ENCODE measurements at regions not wholly inside any gene's neighbourhood (a gene's known extent, or its start where the extent isn't known, plus 50 kb on each side); places are given as distances from the start of the nearest gene placed in this dataset.
"Not testable (repeated sequence)": the region's sequence is repeated elsewhere in the genome, so short reads cannot be mapped to it uniquely, and the experiment has no call there.

DNA sequence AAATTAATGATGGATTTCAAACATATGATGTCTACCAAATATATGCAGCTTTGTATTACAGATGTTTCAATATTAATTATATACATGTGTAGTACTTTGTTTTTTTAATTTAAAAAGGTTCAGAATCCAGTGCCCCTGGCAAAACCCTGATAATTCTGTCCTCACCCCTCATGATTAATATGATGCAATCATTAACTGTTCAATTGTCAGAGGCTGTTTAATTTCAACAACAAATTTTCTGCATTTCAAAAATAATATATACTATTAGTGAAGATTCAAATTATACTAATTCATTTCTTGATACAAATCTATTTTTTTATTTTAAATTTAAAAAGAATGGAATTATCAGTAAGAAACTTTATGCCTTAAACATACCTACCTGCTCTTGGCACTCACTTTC, 162.6 kb downstream of the HHIPL2 start:
- TF ChIP-seq, protein P1, sequence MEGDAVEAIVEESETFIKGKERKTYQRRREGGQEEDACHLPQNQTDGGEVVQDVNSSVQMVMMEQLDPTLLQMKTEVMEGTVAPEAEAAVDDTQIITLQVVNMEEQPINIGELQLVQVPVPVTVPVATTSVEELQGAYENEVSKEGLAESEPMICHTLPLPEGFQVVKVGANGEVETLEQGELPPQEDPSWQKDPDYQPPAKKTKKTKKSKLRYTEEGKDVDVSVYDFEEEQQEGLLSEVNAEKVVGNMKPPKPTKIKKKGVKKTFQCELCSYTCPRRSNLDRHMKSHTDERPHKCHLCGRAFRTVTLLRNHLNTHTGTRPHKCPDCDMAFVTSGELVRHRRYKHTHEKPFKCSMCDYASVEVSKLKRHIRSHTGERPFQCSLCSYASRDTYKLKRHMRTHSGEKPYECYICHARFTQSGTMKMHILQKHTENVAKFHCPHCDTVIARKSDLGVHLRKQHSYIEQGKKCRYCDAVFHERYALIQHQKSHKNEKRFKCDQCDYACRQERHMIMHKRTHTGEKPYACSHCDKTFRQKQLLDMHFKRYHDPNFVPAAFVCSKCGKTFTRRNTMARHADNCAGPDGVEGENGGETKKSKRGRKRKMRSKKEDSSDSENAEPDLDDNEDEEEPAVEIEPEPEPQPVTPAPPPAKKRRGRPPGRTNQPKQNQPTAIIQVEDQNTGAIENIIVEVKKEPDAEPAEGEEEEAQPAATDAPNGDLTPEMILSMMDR (IDR thresholded peaks at IDR 0.05 in 4 of 5, conservative IDR thresholded peaks at IDR 0.05 in 1 of 5), result no peak
- no peak for TF ChIP-seq POLR2A (IDR thresholded peaks at IDR 0.05)

DNA sequence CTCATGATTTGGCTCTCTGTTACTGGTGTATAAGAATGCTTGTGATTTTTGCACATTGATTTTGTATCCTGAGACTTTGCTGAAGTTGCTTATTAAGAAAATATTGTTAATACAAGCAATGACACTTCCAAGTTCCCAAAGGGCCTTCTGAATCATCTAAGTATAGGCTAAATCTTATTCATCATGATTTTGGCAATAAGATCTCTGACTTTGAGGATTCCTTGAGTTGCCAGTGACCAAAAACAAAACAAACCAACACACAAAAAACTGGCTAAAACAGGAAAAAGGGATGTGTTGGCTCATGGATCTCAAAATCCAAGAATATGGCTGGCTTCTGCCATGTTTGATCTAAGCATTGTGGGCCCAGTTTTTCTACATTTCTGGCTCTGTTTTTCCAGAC, 163.4 kb downstream of the HHIPL2 start:
- no peak overlapping the region for H3K4me3 ChIP-seq
- TF ChIP-seq, protein P1 (IDR thresholded peaks at IDR 0.05 in 4 of 5, conservative IDR thresholded peaks at IDR 0.05 in 1 of 5), result no peak
- no peak for TF ChIP-seq POLR2A (IDR thresholded peaks at IDR 0.05)
- intact Hi-C loops (cut with DNase I; ENCODE audit: low total_unique reads) (no loop called here), in situ Hi-C loops (cut with MboI; ENCODE audit: low sequenced_read_pairs in 4 of 4) (no loop called here)
- no peak for DNase-seq
- H3K4me1 ChIP-seq, result no peaks in the 10 kb centered on the region
- no peak overlapping the region for H3K27ac ChIP-seq
- no peaks in the 10 kb centered on the region for H3K27me3 ChIP-seq
- no peaks in the 10 kb centered on the region for H3K36me3 ChIP-seq
- no peak for ATAC-seq
- no peaks in the 10 kb centered on the region for H3K9me3 ChIP-seq

More for the DNA sequence above, 162.6 kb downstream of the HHIPL2 start:
- ATAC-seq (no peak), DNase-seq (no peak)
- no peak overlapping the region for H3K4me3 ChIP-seq
- intact Hi-C loops (cut with DNase I; ENCODE audit: low total_unique reads), result no loop called here
- no peaks in the 10 kb centered on the region for H3K36me3 ChIP-seq
- H3K27me3 ChIP-seq, result no peaks in the 10 kb centered on the region
- H3K4me1 ChIP-seq, result no peaks in the 10 kb centered on the region
- in situ Hi-C loops (cut with MboI; ENCODE audit: low sequenced_read_pairs in 4 of 4), result no loop called here
- H3K27ac ChIP-seq, result no peak overlapping the region
- no peaks in the 10 kb centered on the region for H3K9me3 ChIP-seq

DNA sequence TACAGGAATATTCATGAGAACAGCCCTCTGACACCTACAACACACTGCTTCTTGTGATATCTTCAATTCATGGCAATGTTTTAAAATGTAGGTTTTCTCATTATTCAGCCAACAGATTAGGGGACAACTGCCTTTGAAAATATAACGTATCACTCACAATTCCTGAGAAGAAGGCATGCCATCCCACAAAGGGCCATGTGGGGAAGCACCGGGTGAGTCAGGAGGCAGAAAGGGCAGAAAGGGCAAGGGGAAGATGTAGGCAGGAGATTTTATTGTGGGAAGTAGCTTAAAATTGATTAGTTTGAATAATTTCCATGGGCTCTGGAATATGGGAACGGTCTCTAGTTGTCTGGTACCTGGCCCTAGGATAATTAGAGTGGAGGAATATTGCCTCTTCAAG, 165.7 kb downstream of the HHIPL2 start:
- Histone ChIP-seq H3K4me1 (no peaks in the 10 kb centered on the region), H3K4me3 (no peak overlapping the region), H3K9me3 (no peaks in the 10 kb centered on the region), H3K36me3 (no peaks in the 10 kb centered on the region), H3K27ac (no peak overlapping the region), H3K27me3 (no peaks in the 10 kb centered on the region)
- ATAC-seq (no peak), DNase-seq (no peak)
- in situ Hi-C loops (cut with MboI; ENCODE audit: low sequenced_read_pairs in 4 of 4) (no loop called here), intact Hi-C loops (cut with DNase I; ENCODE audit: low total_unique reads) (no loop called here)
- no peak for TF ChIP-seq POLR2A (IDR thresholded peaks at IDR 0.05)
- TF ChIP-seq, protein P1 (IDR thresholded peaks at IDR 0.05 in 4 of 5, conservative IDR thresholded peaks at IDR 0.05 in 1 of 5), result no peak

DNA sequence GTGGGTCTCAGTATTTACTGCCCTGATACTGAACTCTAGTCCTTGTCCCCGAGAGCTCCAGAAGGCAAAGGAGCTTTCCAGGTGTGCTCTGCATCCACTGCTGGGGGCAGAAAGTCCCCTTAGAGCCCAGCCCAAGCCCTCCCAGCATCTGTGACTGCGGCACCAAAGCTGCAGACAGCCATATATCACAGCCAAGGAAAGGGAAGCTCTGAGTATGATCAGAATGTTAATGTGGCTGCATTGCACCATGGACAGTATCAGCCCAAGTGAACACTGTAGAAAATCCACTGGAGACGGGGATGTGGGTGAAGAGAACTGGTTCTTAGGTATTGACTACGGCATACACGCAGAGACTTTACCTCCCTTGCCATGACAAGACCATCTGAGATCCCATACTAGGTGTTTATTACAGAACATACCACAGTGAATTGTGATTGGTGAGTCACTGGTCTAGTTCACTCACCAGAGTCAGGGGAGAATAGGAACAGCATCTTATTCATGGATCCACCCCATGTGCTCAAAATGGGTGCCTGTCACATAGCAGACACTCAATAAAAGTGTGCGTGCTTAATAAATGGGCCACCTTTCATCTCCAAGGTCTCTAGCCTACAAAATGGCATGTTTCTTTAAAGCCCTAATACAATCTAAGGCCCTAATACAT, 170.3 kb downstream of the HHIPL2 start:
- in situ Hi-C loops (cut with MboI; ENCODE audit: low sequenced_read_pairs in 4 of 4), result no loop called here
- no peaks in the 10 kb centered on the region for H3K27me3 ChIP-seq
- no peak for DNase-seq
- TF ChIP-seq POLR2A (IDR thresholded peaks at IDR 0.05), result no peak
- TF ChIP-seq, protein P1 (IDR thresholded peaks at IDR 0.05 in 4 of 5, conservative IDR thresholded peaks at IDR 0.05 in 1 of 5), result no peak
- no peak overlapping the region for H3K4me3 ChIP-seq
- no peaks in the 10 kb centered on the region for H3K36me3 ChIP-seq
- no peaks in the 10 kb centered on the region for H3K4me1 ChIP-seq
- H3K9me3 ChIP-seq, result no peaks in the 10 kb centered on the region
- H3K27ac ChIP-seq, result no peak overlapping the region
- ATAC-seq, result no peak
- intact Hi-C loops (cut with DNase I; ENCODE audit: low total_unique reads), result no loop called here

DNA sequence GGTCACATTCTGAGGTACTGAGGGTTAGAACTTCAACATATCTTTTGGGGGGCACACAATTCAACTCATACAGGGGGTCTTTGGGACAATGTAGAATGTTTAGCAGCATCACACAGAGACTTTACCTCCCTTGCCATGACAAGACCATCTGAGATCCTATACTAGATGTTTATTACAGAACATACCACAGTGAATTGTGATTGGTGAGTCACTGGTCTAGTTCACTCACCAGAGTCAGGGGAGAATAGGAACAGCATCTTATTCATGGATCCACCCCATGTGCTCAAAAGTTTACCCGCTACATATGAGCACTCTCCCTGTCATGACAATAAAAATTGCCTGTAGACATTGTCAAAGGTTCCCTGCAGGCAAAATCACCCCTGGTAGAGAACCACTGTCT, 171.1 kb downstream of the HHIPL2 start:
- H3K27ac ChIP-seq; in situ Hi-C loops (cut with MboI; ENCODE audit: low sequenced_read_pairs in 4 of 4); ATAC-seq; DNase-seq; H3K27me3 ChIP-seq; H3K4me3 ChIP-seq; H3K4me1 ChIP-seq; intact Hi-C loops (cut with DNase I; ENCODE audit: low total_unique reads); H3K9me3 ChIP-seq; H3K36me3 ChIP-seq: not testable (repeated sequence)
